HG03066 (cell line): ENCODE measurements at regions not wholly inside any gene's neighbourhood (a gene's known extent, or its start where the extent isn't known, plus 50 kb on each side); places are given as distances from the start of the nearest gene placed in this dataset.

Source experiments
- ATAC-seq: cut with Tn5 transposase; IDR thresholded peaks from one replicate; pipeline ENCODE4 v1.9.1; 2021; ENCODE audit warnings: low read depth; ENCODE audit not compliant: unreplicated experiment

- ATAC-seq, result no peak
Observed at GRCh38 chr4:10736266-10736665, 51.7 kb upstream of the CLNK start.

GRCh38 chr4:10734697-10735096 is 50.1 kb upstream of the CLNK start:
- no peak for ATAC-seq
